ENCODE measurements at regions not wholly inside any gene's neighbourhood (a gene's known extent, or its start where the extent isn't known, plus 50 kb on each side); places are given as distances from the start of the nearest gene placed in this dataset.
A peak's percentile ranks its signal among the peaks of the same experiment; 100 is the strongest.

DNA sequence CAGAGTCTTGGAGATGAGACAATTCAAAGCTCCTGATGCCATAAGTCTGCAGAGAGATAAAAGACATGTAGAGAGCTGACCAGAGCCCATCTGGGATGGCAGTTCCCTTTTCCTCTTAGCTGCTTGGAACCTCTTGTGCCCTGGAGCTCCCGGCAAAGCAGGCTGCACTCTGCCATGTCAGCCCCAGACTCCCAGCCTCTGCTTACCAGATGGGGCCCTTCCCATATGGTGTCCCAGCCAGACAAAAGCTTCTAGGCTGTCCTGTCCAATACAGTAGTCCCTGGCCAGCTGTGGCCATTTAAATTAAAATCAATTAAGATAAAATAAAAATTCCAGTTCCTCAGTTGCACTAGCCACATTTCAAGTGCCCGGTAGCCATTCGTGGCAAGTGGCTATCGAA lies 303.9 kb downstream of the TTC6 start:
- no peaks in the 10 kb centered on the region for H3K4me1 ChIP-seq
- TF ChIP-seq, protein P1, sequence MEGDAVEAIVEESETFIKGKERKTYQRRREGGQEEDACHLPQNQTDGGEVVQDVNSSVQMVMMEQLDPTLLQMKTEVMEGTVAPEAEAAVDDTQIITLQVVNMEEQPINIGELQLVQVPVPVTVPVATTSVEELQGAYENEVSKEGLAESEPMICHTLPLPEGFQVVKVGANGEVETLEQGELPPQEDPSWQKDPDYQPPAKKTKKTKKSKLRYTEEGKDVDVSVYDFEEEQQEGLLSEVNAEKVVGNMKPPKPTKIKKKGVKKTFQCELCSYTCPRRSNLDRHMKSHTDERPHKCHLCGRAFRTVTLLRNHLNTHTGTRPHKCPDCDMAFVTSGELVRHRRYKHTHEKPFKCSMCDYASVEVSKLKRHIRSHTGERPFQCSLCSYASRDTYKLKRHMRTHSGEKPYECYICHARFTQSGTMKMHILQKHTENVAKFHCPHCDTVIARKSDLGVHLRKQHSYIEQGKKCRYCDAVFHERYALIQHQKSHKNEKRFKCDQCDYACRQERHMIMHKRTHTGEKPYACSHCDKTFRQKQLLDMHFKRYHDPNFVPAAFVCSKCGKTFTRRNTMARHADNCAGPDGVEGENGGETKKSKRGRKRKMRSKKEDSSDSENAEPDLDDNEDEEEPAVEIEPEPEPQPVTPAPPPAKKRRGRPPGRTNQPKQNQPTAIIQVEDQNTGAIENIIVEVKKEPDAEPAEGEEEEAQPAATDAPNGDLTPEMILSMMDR (IDR thresholded peaks at IDR 0.05) = no peak
- no peaks in the 10 kb centered on the region for H3K9me3 ChIP-seq
- no peak overlapping the region for H3K27ac ChIP-seq
- H3K27me3 ChIP-seq (ENCODE audit: low read depth) = no peaks in the 10 kb centered on the region
- DNase-seq (no peak), ATAC-seq (no peak)
- H3K36me3 ChIP-seq = no peaks in the 10 kb centered on the region
- no peak overlapping the region for H3K4me3 ChIP-seq
- intact Hi-C loops (cut with DNase I) = no loop called here

GRCh38 chr14:37900561-37900960 lies 305.1 kb downstream of the TTC6 start:
- no peak for DNase-seq
- no peaks in the 10 kb centered on the region for H3K9me3 ChIP-seq
- H3K27ac ChIP-seq = no peak overlapping the region
- no peaks in the 10 kb centered on the region for H3K27me3 ChIP-seq (ENCODE audit: low read depth)
- H3K4me1 ChIP-seq = no peaks in the 10 kb centered on the region
- TF ChIP-seq, protein P1 (IDR thresholded peaks at IDR 0.05) = no peak
- H3K36me3 ChIP-seq = no peaks in the 10 kb centered on the region
- H3K4me3 ChIP-seq = no peak overlapping the region
- no peak for ATAC-seq
- intact Hi-C loops (cut with DNase I) = no loop called here

DNA sequence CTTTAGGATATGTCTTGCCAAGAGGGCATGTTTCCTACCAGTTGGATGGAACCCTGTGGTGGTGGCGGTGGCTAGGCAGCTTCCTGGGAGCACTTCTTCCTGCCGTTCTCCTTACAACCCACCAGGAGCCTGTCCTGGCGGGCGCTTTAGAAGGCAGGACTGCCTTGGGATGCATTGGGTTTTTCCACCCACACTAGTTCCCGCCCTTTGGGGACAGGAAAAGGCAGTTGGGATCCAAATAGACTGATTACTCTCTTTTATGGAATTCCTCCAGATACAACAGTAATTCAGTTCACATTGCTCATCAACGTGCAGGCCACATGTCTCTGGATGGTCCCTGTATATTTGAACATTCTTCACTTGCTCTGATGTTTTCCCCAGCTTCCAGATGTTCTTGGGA lies 305.7 kb upstream of the SSTR1 start:
- intact Hi-C loops (cut with DNase I) = no loop called here
- no peaks in the 10 kb centered on the region for H3K36me3 ChIP-seq
- no peaks in the 10 kb centered on the region for H3K27me3 ChIP-seq (ENCODE audit: low read depth)
- no peak overlapping the region for H3K27ac ChIP-seq
- H3K9me3 ChIP-seq = no peaks in the 10 kb centered on the region
- DNase-seq (no peak), ATAC-seq (no peak)
- TF ChIP-seq, protein P1 (IDR thresholded peaks at IDR 0.05) = no peak
- no peaks in the 10 kb centered on the region for H3K4me1 ChIP-seq
- no peak overlapping the region for H3K4me3 ChIP-seq

DNA sequence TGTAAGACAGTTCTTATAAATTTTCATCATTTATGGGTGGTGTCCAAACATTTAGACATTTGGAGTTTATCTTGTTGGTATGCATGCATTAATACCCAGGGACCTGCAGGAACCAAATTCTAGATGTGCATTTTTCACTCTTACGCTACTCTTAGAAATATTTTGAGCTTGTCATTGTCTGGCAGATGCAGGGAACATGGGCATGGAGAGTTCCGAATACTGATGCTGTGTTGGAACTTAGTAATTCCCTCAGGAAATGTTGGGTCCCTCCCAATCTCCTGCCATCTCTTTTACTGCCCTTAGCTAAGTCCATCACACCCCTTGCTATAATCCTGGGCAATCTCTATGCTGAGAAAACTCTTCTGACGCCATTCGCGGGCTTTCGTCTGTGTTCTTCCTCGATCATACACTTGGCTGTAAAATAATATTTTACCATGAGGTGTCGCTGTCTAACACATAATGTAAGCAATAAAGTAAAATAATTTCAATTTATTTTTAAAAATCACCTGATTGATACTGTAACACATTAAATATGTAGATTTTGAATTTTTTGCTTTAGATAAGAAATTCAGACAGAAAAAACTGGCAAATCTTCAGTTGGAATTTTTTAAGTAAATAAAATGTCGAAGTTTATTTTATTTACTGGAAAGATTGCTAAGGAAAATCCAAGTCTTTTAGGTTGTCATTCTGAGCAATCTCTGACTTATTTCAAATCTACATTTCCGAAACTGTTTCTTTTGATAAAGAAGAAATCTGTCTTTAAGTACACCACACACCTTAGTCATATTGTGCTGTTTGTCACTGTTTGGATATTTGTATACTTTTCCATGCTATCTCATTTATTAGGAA lies 304.1 kb upstream of the SSTR1 start:
- H3K36me3 ChIP-seq = no peaks in the 10 kb centered on the region
- DNase-seq = no peak
- intact Hi-C loops (cut with DNase I) = no loop called here
- H3K9me3 ChIP-seq = no peaks in the 10 kb centered on the region
- H3K4me3 ChIP-seq = no peak overlapping the region
- ATAC-seq = peak; percentile 35 to 44
- no peaks in the 10 kb centered on the region for H3K4me1 ChIP-seq
- TF ChIP-seq, protein P1 (IDR thresholded peaks at IDR 0.05) = peak; percentile 48
- no peak overlapping the region for H3K27ac ChIP-seq
- H3K27me3 ChIP-seq (ENCODE audit: low read depth) = no peaks in the 10 kb centered on the region

DNA sequence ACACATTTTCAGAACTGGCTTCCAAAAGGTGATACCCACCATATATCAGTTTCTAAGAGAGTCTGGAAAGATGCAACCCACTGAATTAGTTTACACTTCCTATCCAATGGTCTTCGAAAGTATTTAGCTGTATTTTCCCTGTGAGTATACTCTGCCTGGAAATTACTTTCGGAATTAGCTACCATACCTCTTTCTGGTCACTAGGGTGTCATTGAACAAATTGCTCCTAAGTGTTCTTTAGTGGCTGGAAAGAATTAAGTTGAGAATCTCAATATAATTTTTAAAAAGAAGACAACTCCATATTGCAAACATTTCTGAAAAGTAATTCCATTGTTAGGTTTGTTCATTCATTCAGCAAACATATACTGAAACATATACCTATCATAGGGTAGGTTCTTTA lies 283.1 kb upstream of the SSTR1 start:
- TF ChIP-seq, protein P1 (IDR thresholded peaks at IDR 0.05) = no peak
- Histone ChIP-seq H3K9me3 (no peaks in the 10 kb centered on the region), H3K36me3 (no peaks in the 10 kb centered on the region), H3K4me1 (no peaks in the 10 kb centered on the region), H3K4me3 (no peak overlapping the region), H3K27me3 (ENCODE audit: low read depth) (no peaks in the 10 kb centered on the region), H3K27ac (no peak overlapping the region)
- ATAC-seq = no peak
- intact Hi-C loops (cut with DNase I) = no loop called here
- no peak for DNase-seq

Data from lower lobe of right lung (tissue), 2 donors.